DOHH2 (cell line): ENCODE measurements at regions not wholly inside any gene's neighbourhood (a gene's known extent, or its start where the extent isn't known, plus 50 kb on each side); places are given as distances from the start of the nearest gene placed in this dataset.

Source experiments
- EZH2phosphoT487 ChIP-seq: fragments of 200-600 bp; sonication (generic); IDR thresholded peaks from 2 replicates; pipeline ENCODE4 v1.6.1; 2017; ENCODE audit warnings: borderline replicate concordance, mild to moderate bottlenecking, antibody characterized with exemption, low read length, moderate library complexity, mixed read lengths
- TF ChIP-seq, protein P1 (sequence below): fragments of 200-600 bp; sonication (generic); IDR thresholded peaks from one replicate; pipeline ENCODE4 v1.5.1; 2014; ENCODE audit warnings: antibody characterized with exemption, mild to moderate bottlenecking, low read depth, low read length; ENCODE audit not compliant: poor library complexity, severe bottlenecking

DNA sequence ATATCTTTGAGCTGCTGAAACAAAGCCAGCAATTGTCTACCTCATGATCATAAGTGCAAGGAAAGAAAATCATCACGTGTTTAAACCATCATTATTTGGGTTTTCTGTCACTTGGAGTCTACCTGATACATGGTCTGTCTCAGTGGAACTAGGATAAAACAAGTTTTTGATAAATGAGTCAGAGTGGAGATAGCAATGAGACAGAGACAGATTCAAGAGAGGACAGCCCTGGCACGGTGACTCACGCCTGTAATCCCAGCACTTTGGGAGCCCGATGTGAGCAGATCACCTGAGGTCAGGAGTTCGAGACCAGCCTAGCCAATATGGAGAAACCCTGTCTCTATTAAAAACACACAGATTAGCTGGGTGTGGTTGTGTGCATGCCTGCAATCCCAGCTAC, 93.8 kb downstream of the PMAIP1 start:
- TF ChIP-seq, protein P1, sequence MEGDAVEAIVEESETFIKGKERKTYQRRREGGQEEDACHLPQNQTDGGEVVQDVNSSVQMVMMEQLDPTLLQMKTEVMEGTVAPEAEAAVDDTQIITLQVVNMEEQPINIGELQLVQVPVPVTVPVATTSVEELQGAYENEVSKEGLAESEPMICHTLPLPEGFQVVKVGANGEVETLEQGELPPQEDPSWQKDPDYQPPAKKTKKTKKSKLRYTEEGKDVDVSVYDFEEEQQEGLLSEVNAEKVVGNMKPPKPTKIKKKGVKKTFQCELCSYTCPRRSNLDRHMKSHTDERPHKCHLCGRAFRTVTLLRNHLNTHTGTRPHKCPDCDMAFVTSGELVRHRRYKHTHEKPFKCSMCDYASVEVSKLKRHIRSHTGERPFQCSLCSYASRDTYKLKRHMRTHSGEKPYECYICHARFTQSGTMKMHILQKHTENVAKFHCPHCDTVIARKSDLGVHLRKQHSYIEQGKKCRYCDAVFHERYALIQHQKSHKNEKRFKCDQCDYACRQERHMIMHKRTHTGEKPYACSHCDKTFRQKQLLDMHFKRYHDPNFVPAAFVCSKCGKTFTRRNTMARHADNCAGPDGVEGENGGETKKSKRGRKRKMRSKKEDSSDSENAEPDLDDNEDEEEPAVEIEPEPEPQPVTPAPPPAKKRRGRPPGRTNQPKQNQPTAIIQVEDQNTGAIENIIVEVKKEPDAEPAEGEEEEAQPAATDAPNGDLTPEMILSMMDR = no peak
- TF ChIP-seq EZH2phosphoT487 = no peak
